ENCODE measurements at regions not wholly inside any gene's neighbourhood (a gene's known extent, or its start where the extent isn't known, plus 50 kb on each side); places are given as distances from the start of the nearest gene placed in this dataset.

- TF ChIP-seq CTCF (IDR thresholded peaks at IDR 0.05) (no peak), POLR2A (IDR thresholded peaks at IDR 0.05) (no peak)
Measured at GRCh38 chr2:173467751-173468150, 113.1 kb downstream of the CDCA7 start.
